ENCODE measurements at regions not wholly inside any gene's neighbourhood (a gene's known extent, or its start where the extent isn't known, plus 50 kb on each side); places are given as distances from the start of the nearest gene placed in this dataset.

- Histone ChIP-seq H3K36me3 (no peaks in the 10 kb centered on the region), H3K4me3 (no peak overlapping the region), H3K4me1 (no peaks in the 10 kb centered on the region), H3K9me3 (no peaks in the 10 kb centered on the region), H3K27ac (replicated peaks in 1 of 4) (no peak overlapping the region), H3K27me3 (no peaks in the 10 kb centered on the region)
- DNase-seq (ENCODE audit: extremely low spot score): no peak
- intact Hi-C loops (cut with DNase I): no loop called here
- 95% methylated on average over 2 of the region's 2 CpGs for whole genome bisulfite sequencing
- TF ChIP-seq POLR2AphosphoS5 (IDR thresholded peaks at IDR 0.05) (no peak), EP300 (IDR thresholded peaks at IDR 0.05) (no peak), CTCF (IDR thresholded peaks at IDR 0.05) (no peak), POLR2A (IDR thresholded peaks at IDR 0.05; ENCODE audit: low read depth) (no peak)
Observed at GRCh38 chr7:68491523-68492358, 1106.5 kb upstream of the AUTS2 start.

GRCh38 chr7:68492359-68492690 lies 1106.0 kb upstream of the AUTS2 start:
- no peaks in the 10 kb centered on the region for H3K36me3 ChIP-seq
- DNase-seq (ENCODE audit: extremely low spot score): no peak
- TF ChIP-seq POLR2AphosphoS5 (IDR thresholded peaks at IDR 0.05) (no peak), POLR2A (IDR thresholded peaks at IDR 0.05; ENCODE audit: low read depth) (no peak), CTCF (IDR thresholded peaks at IDR 0.05) (no peak), EP300 (IDR thresholded peaks at IDR 0.05) (no peak)
- H3K9me3 ChIP-seq: no peaks in the 10 kb centered on the region
- H3K4me1 ChIP-seq: no peaks in the 10 kb centered on the region
- intact Hi-C loops (cut with DNase I): no loop called here
- 84% methylated on average over 1 of the region's 1 CpG for WGBS
- no peak overlapping the region for H3K27ac ChIP-seq (replicated peaks in 1 of 4)
- no peak overlapping the region for H3K4me3 ChIP-seq
- no peaks in the 10 kb centered on the region for H3K27me3 ChIP-seq

- peaks cover 0 to 7% (median 0%) of the 10 kb centered on the region in 4 donors for H3K4me1 ChIP-seq
- H3K9me3 ChIP-seq: no peaks in the 10 kb centered on the region
- H3K36me3 ChIP-seq: no peaks in the 10 kb centered on the region
- intact Hi-C loops (cut with DNase I): no loop called here
- H3K27me3 ChIP-seq: no peaks in the 10 kb centered on the region
- no peak overlapping the region for H3K4me3 ChIP-seq
- 95% methylated on average over 3 of the region's 3 CpGs for WGBS
- DNase-seq (ENCODE audit: extremely low spot score): no peak
- no peak overlapping the region for H3K27ac ChIP-seq (replicated peaks in 1 of 4)
- no peak for TF ChIP-seq POLR2AphosphoS5 (IDR thresholded peaks at IDR 0.05)
- no peak for TF ChIP-seq POLR2A (IDR thresholded peaks at IDR 0.05; ENCODE audit: low read depth)
- no peak for TF ChIP-seq CTCF (IDR thresholded peaks at IDR 0.05)
- TF ChIP-seq EP300 (IDR thresholded peaks at IDR 0.05): no peak
Observed at GRCh38 chr7:68503400-68503799, 1094.9 kb upstream of the AUTS2 start.

- intact Hi-C loops (cut with DNase I): no loop called here
- H3K27ac ChIP-seq (replicated peaks in 1 of 4): no peak overlapping the region
- WGBS: 52% methylated on average over 1 of the region's 1 CpG
Observed at GRCh38 chr7:68504716-68505115, 1093.6 kb upstream of the AUTS2 start.

More at GRCh38 chr7:68504716-68505115, 1093.6 kb upstream of the AUTS2 start:
- Histone ChIP-seq H3K4me1 (peaks cover 0 to 7% (median 0%) of the 10 kb centered on the region in 4 donors), H3K4me3 (no peak overlapping the region), H3K27me3 (no peaks in the 10 kb centered on the region), H3K9me3 (peaks cover 0 to 11% (median 7%) of the 10 kb centered on the region in 4 donors), H3K36me3 (no peaks in the 10 kb centered on the region)
- no peak for DNase-seq (ENCODE audit: extremely low spot score)
- TF ChIP-seq EP300 (IDR thresholded peaks at IDR 0.05): no peak
- TF ChIP-seq POLR2AphosphoS5 (IDR thresholded peaks at IDR 0.05): no peak
- TF ChIP-seq CTCF (IDR thresholded peaks at IDR 0.05): no peak
- TF ChIP-seq POLR2A (IDR thresholded peaks at IDR 0.05; ENCODE audit: low read depth): no peak

Data from esophagus muscularis mucosa (tissue), 4 donors.